Chondrocyte (in vitro differentiated cells): ENCODE measurements at regions not wholly inside any gene's neighbourhood (a gene's known extent, or its start where the extent isn't known, plus 50 kb on each side); places are given as distances from the start of the nearest gene placed in this dataset.

ENCODE experiments used
- DNase-seq: peaks from one replicate; pipeline ENCODE4 v3.0.0; 2021; ENCODE audit warnings: mixed read lengths, low spot score
- H3K27ac Mint-ChIP-seq: one replicate; pipeline ENCODE4 v1.8.0; 2021; ENCODE audit warnings: mild to moderate bottlenecking, moderate library complexity, mixed read lengths; ENCODE audit not compliant: unreplicated experiment
- H3K27me3 Mint-ChIP-seq: 2 replicates; pipeline ENCODE4 v1.8.0; 2021; ENCODE audit warnings: low read depth, mixed read lengths
- H3K36me3 Mint-ChIP-seq: 2 replicates; pipeline ENCODE4 v1.8.0; 2021; ENCODE audit warnings: low read depth, mixed read lengths
- H3K4me1 Mint-ChIP-seq: 2 replicates; pipeline ENCODE4 v1.8.0; 2021; ENCODE audit warnings: low read depth, mild to moderate bottlenecking, mixed read lengths
- H3K4me3 Mint-ChIP-seq: one replicate; pipeline ENCODE4 v1.8.0; 2021; ENCODE audit warnings: mild to moderate bottlenecking, moderate library complexity, mixed read lengths; ENCODE audit not compliant: unreplicated experiment
- H3K9me3 Mint-ChIP-seq: 2 replicates; pipeline ENCODE4 v1.8.0; 2021; ENCODE audit warnings: low read depth, mixed read lengths
- CTCF ChIP-seq: fragments of 200-600 bp; sonication (generic); IDR thresholded peaks from 2 replicates; pipeline ENCODE4 v1.5.0; 2021; ENCODE audit warnings: antibody characterized with exemption, mild to moderate bottlenecking, moderate library complexity

- no peak overlapping the region for H3K4me3 Mint-ChIP-seq
- H3K4me1 Mint-ChIP-seq, result no peaks in the 10 kb centered on the region
- H3K27ac Mint-ChIP-seq, result no peak overlapping the region
- TF ChIP-seq CTCF, result no peak
- H3K36me3 Mint-ChIP-seq, result no peaks in the 10 kb centered on the region
- peaks cover 8% of the 10 kb centered on the region for H3K9me3 Mint-ChIP-seq
- H3K27me3 Mint-ChIP-seq, result peaks cover 23% of the 10 kb centered on the region
- no peak for DNase-seq
These were observed 311.9 kb upstream of the TRPC7 start for GRCh38 chr5:136677217-136677616.

GRCh38 chr5:136676685-136677084, 311.3 kb upstream of the TRPC7 start:
- peaks cover 23% of the 10 kb centered on the region for H3K27me3 Mint-ChIP-seq
- H3K27ac Mint-ChIP-seq, result no peak overlapping the region
- H3K4me1 Mint-ChIP-seq, result no peaks in the 10 kb centered on the region
- DNase-seq, result no peak
- H3K4me3 Mint-ChIP-seq, result no peak overlapping the region
- no peaks in the 10 kb centered on the region for H3K36me3 Mint-ChIP-seq
- TF ChIP-seq CTCF, result no peak
- peaks cover 8% of the 10 kb centered on the region for H3K9me3 Mint-ChIP-seq

- Mint-ChIP-seq H3K36me3 (no peaks in the 10 kb centered on the region), H3K4me3 (no peak overlapping the region)
- TF ChIP-seq CTCF, result no peak
These were observed 310.4 kb upstream of the TRPC7 start for GRCh38 chr5:136675769-136676168.

GRCh38 chr5:136674178-136674577, 308.8 kb upstream of the TRPC7 start:
- TF ChIP-seq CTCF, result no peak
- Mint-ChIP-seq H3K27ac (no peak overlapping the region), H3K27me3 (peaks cover 24% of the 10 kb centered on the region), H3K4me1 (no peaks in the 10 kb centered on the region), H3K36me3 (no peaks in the 10 kb centered on the region), H3K4me3 (no peak overlapping the region), H3K9me3 (peaks cover 4% of the 10 kb centered on the region)
- no peak for DNase-seq

More at GRCh38 chr5:136675769-136676168, 310.4 kb upstream of the TRPC7 start:
- Mint-ChIP-seq H3K4me1 (no peaks in the 10 kb centered on the region), H3K27ac (no peak overlapping the region), H3K9me3 (peaks cover 5% of the 10 kb centered on the region), H3K27me3 (peaks cover 21% of the 10 kb centered on the region)
- DNase-seq, result no peak

GRCh38 chr5:136667789-136668188, 302.4 kb upstream of the TRPC7 start:
- no peak overlapping the region for H3K27ac Mint-ChIP-seq
- no peak overlapping the region for H3K4me3 Mint-ChIP-seq
- DNase-seq, result no peak
- H3K4me1 Mint-ChIP-seq, result no peaks in the 10 kb centered on the region
- peaks cover 23% of the 10 kb centered on the region for H3K27me3 Mint-ChIP-seq
- no peaks in the 10 kb centered on the region for H3K36me3 Mint-ChIP-seq
- no peak for TF ChIP-seq CTCF
- peaks cover 4% of the 10 kb centered on the region for H3K9me3 Mint-ChIP-seq
